CD14-positive monocyte (primary cell): ENCODE measurements at regions not wholly inside any gene's neighbourhood (a gene's known extent, or its start where the extent isn't known, plus 50 kb on each side); places are given as distances from the start of the nearest gene placed in this dataset.

Experiments
- DNase-seq, 3 donors: peaks; one replicate each; pipeline ENCODE4 v3.0.0-alpha.2; 2011 to 2022
- H2AFZ ChIP-seq: 2 replicates; pipeline ENCODE4 v1.6.0; 2012; ENCODE audit warnings: mild to moderate bottlenecking, low read depth, low read length, inconsistent platforms; ENCODE audit not compliant: insufficient read depth, poor library complexity, severe bottlenecking
- H3K27ac ChIP-seq, 2 donors: 1 replicate in 1 of 2; 2 replicates in 1 of 2; pipeline ENCODE4 v1.5.1; 2012 to 2013; ENCODE audit warnings: low read length in 2 of 2, control low read depth in 1 of 2, inconsistent platforms in 1 of 2, low read depth in 1 of 2, mild to moderate bottlenecking in 1 of 2
- H3K27me3 ChIP-seq, 2 donors: one replicate each; pipeline versions ENCODE4 v1.6.0 to v1.6.1; 2011 to 2013; ENCODE audit warnings: low read length in 2 of 2; ENCODE audit not compliant: control insufficient read depth in 2 of 2, insufficient read depth in 2 of 2
- H3K36me3 ChIP-seq, 2 donors: replicated peaks in 1 of 2; 1 replicate in 1 of 2; 2 replicates in 1 of 2; pipeline versions ENCODE4 v1.5.1 to v1.6.1; 2012 to 2013; ENCODE audit warnings: low read length in 2 of 2, control low read depth in 1 of 2, inconsistent platforms in 1 of 2, mild to moderate bottlenecking in 1 of 2; ENCODE audit not compliant: insufficient read depth in 2 of 2, control insufficient read depth in 1 of 2
- H3K4me1 ChIP-seq, 2 donors: 1 replicate in 1 of 2; 2 replicates in 1 of 2; pipeline versions ENCODE4 v1.5.1 to v1.6.1; 2012 to 2013; ENCODE audit warnings: low read length in 2 of 2, control low read depth in 1 of 2, inconsistent platforms in 1 of 2, mild to moderate bottlenecking in 1 of 2, moderate library complexity in 1 of 2; ENCODE audit not compliant: insufficient read depth in 2 of 2, control insufficient read depth in 1 of 2
- H3K4me2 ChIP-seq: replicated peaks from 2 replicates; pipeline ENCODE3; 2012; ENCODE audit warnings: low read length, moderate library complexity, mild to moderate bottlenecking; ENCODE audit not compliant: poor library complexity, severe bottlenecking; ENCODE audit errors: extremely low read depth
- H3K4me3 ChIP-seq, 3 experiments: fragments of 200-600 bp in 1 of 3; sonication (generic) in 1 of 3; replicated peaks in 1 of 3; 1 replicate in 2 of 3; 2 replicates in 1 of 3; pipeline ENCODE4 v1.5.1; 2011 to 2013; ENCODE audit warnings: low read length in 3 of 3, mild to moderate bottlenecking in 3 of 3, control low read depth in 2 of 3, low read depth in 2 of 3, inconsistent platforms in 1 of 3, moderate library complexity in 1 of 3
- H3K79me2 ChIP-seq: 2 replicates; pipeline ENCODE4 v1.6.0; 2012; ENCODE audit warnings: mild to moderate bottlenecking, control low read depth, inconsistent platforms, low read length, moderate library complexity; ENCODE audit not compliant: insufficient read depth
- H3K9ac ChIP-seq: 2 replicates; pipeline ENCODE4 v1.6.0; 2017; ENCODE audit warnings: low read length, mild to moderate bottlenecking; ENCODE audit not compliant: insufficient read depth, poor library complexity, severe bottlenecking
- H3K9me3 ChIP-seq, 2 donors: replicated peaks in 1 of 2; 1 replicate in 1 of 2; 2 replicates in 1 of 2; pipeline versions ENCODE4 v1.5.1 to v1.6.1; 2012 to 2013; ENCODE audit warnings: low read length in 2 of 2, control low read depth in 1 of 2; ENCODE audit not compliant: control insufficient read depth in 1 of 2, insufficient read depth in 1 of 2
- H4K20me1 ChIP-seq: 2 replicates; pipeline ENCODE4 v1.6.0; 2012; ENCODE audit warnings: mild to moderate bottlenecking, low read length, control low read depth, moderate library complexity; ENCODE audit not compliant: insufficient read depth
- H3K27ac Mint-ChIP-seq, 7 donors: one replicate each; pipeline ENCODE4 v1.8.0; 2020; ENCODE audit warnings: mild to moderate bottlenecking in 7 of 7, mixed read lengths in 7 of 7, moderate library complexity in 6 of 7, inconsistent platforms in 2 of 7
- H3K27me3 Mint-ChIP-seq, 3 donors: one replicate each; pipeline ENCODE4 v1.8.0; 2021 to 2022; ENCODE audit warnings: low read depth in 3 of 3, mild to moderate bottlenecking in 3 of 3, mixed read lengths in 3 of 3, moderate library complexity in 3 of 3, inconsistent platforms in 1 of 3
- H3K36me3 Mint-ChIP-seq, 2 donors: one replicate each; pipeline ENCODE4 v1.8.0; 2020; ENCODE audit warnings: mixed read lengths in 2 of 2, inconsistent platforms in 1 of 2, mild to moderate bottlenecking in 1 of 2
- H3K4me1 Mint-ChIP-seq: one replicate; pipeline ENCODE4 v1.8.0; 2020; ENCODE audit warnings: mild to moderate bottlenecking, mixed read lengths
- H3K4me3 Mint-ChIP-seq, 2 donors: one replicate each; pipeline ENCODE4 v1.8.0; 2020; ENCODE audit warnings: mild to moderate bottlenecking in 2 of 2, mixed read lengths in 2 of 2, moderate library complexity in 1 of 2
- H3K9me3 Mint-ChIP-seq, 7 donors: one replicate each; pipeline ENCODE4 v1.8.0; 2020 to 2022; ENCODE audit warnings: mixed read lengths in 7 of 7, mild to moderate bottlenecking in 6 of 7, moderate library complexity in 6 of 7, inconsistent platforms in 2 of 7
- CTCF ChIP-seq: fragments of 200-600 bp; IDR thresholded peaks from one replicate; pipeline ENCODE4 v1.8.0; 2022; ENCODE audit warnings: antibody characterized with exemption, mild to moderate bottlenecking
- WGBS: methylation state at CpG from one replicate; pipeline ENCODE4 v1.1.5; 2013; ENCODE audit warnings: missing lambda C conversion rate; ENCODE audit not compliant: insufficient coverage; 5-methylcytosine and 5-hydroxymethylcytosine counted together
- intact Hi-C, 2 donors: fragments of 100-400 bp; cut with micrococcal nuclease; formaldehyde crosslinking; loops; one replicate each; pipeline versions ENCODE4 v1.15.0 to v1.15.1; 2023

GRCh38 chr3:55300701-55301100 lies 186.4 kb downstream of the WNT5A start:
- Mint-ChIP-seq H3K4me3 (no peak overlapping the region), H3K27ac (no peak overlapping the region), H3K36me3 (no peaks in the 10 kb centered on the region), H3K9me3 (peaks cover 2 to 13% (median 5%) of the 10 kb centered on the region in 7 donors), H3K4me1 (no peaks in the 10 kb centered on the region), H3K27me3 (peaks cover 0 to 2% (median 0%) of the 10 kb centered on the region in 3 donors)
- H3K9ac ChIP-seq, result no peak overlapping the region
- H3K27ac ChIP-seq, result no peak overlapping the region
- no peaks in the 10 kb centered on the region for H3K27me3 ChIP-seq
- intact Hi-C loops, result no loop called here
- DNase-seq, result no peak
- H3K36me3 ChIP-seq, result no peaks in the 10 kb centered on the region
- H3K9me3 ChIP-seq, result no peaks in the 10 kb centered on the region
- H3K4me2 ChIP-seq, result no peak overlapping the region
- H3K4me1 ChIP-seq, result no peaks in the 10 kb centered on the region
- H3K79me2 ChIP-seq, result no peaks in the 10 kb centered on the region
- no peak overlapping the region for H3K4me3 ChIP-seq
- H4K20me1 ChIP-seq, result no peaks in the 10 kb centered on the region
- no peak overlapping the region for H2AFZ ChIP-seq
- TF ChIP-seq CTCF, result no peak

GRCh38 chr3:55297706-55298105 lies 189.4 kb downstream of the WNT5A start:
- H3K9me3 Mint-ChIP-seq, result peaks cover 2 to 9% (median 3%) of the 10 kb centered on the region in 7 donors
- DNase-seq, result no peak
- no peak overlapping the region for H3K4me3 Mint-ChIP-seq
- H3K9me3 ChIP-seq, result no peaks in the 10 kb centered on the region
- no peak overlapping the region for H3K27ac ChIP-seq
- TF ChIP-seq CTCF, result no peak
- intact Hi-C loops, result no loop called here
- H3K4me3 ChIP-seq, result no peak overlapping the region
- no peaks in the 10 kb centered on the region for H3K36me3 ChIP-seq
- H2AFZ ChIP-seq, result no peak overlapping the region
- H3K79me2 ChIP-seq, result no peaks in the 10 kb centered on the region
- no peaks in the 10 kb centered on the region for H3K4me1 Mint-ChIP-seq
- no peak overlapping the region for H3K4me2 ChIP-seq
- H3K27me3 Mint-ChIP-seq, result no peaks in the 10 kb centered on the region
- no peak overlapping the region for H3K27ac Mint-ChIP-seq
- no peaks in the 10 kb centered on the region for H3K27me3 ChIP-seq
- WGBS, result 94% methylated on average over 5 of the region's 5 CpGs
- H3K4me1 ChIP-seq, result no peaks in the 10 kb centered on the region
- H3K36me3 Mint-ChIP-seq, result no peaks in the 10 kb centered on the region
- H4K20me1 ChIP-seq, result no peaks in the 10 kb centered on the region
- H3K9ac ChIP-seq, result no peak overlapping the region
